Lung microvascular endothelial cell (primary cell): ENCODE measurements at regions not wholly inside any gene's neighbourhood (a gene's known extent, or its start where the extent isn't known, plus 50 kb on each side); places are given as distances from the start of the nearest gene placed in this dataset.

Experiments used
- DNase-seq, 2 donors: peaks; one replicate each; pipeline versions ENCODE4 v3.0.0 to v3.0.0-alpha.2; 2010; ENCODE audit warnings: low read depth in 2 of 2

DNA sequence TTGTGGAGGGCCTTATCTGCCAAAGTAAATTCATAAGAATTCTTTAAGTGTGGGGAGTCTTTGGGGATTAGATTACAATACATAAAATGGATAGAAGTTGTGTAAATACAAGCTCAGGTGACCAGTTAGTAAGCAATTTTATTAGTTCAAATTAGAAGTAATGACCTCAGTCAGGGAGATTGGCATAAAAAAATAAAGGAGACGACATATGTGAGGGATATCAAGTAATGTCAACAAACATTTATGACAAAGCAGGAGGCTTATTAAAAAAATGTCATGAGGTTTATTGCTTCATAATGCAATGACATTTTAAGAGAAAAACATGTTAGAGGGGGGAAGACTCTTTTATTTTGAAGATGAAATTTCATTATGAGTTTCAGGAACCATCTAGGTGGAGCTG is 1137.0 kb upstream of the PHF14 start:
- no peak for DNase-seq

DNA sequence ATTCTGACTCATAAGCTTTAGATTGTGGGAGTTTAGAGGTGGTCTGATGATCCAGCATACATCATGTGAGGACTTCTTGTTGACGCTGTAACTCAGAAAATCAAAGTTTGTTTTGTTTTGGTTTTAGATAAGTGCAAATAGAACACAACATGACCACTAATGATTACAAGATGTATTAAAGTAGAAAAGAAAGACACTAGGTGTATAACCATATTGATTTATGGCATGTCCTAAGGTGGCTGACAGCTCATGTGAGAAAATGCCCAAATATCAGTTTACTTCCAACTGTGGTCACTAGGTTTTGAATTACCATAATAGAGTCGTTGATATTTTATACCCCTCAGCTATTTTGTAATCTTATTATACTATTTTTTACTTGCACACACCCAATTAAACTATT is 1131.4 kb upstream of the PHF14 start:
- DNase-seq, result no peak

DNA sequence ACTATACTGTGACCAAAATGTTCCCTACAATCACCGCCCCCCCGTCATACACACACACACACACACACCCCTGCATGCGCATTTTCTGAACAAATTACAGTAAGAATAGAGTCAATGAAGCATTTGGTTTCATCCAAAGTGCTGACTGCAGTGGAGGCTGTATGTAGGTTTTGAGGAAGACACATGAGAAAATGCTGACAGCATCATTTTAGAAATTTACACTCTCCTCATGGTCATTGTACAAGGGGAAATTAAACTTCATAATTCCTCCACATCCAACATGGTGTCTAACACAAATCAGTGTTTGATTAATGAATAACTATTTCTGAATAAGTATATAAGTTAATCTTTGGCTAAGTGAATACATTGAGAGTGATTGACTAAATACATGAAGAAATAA is 1126.8 kb upstream of the PHF14 start:
- no peak for DNase-seq

DNA sequence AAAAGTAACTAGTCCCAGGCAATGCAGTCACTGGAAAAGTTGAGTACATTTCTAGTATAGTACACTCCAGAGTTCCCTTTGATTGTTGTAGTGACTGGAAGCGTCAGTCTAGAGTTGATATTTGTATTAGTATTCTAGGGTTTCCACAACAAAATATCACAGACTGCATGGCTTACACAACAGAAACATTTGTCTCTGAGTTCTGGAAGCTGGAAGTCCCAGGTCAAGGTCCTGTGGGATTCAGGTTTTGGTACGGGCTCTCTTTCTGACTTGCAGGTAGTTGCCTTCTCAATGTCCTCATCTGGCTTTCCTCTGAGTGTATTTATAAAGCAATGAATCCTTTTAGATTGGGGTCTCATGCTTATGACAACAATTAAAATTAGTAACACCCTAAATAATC is 1119.1 kb upstream of the PHF14 start:
- no peak for DNase-seq

DNA sequence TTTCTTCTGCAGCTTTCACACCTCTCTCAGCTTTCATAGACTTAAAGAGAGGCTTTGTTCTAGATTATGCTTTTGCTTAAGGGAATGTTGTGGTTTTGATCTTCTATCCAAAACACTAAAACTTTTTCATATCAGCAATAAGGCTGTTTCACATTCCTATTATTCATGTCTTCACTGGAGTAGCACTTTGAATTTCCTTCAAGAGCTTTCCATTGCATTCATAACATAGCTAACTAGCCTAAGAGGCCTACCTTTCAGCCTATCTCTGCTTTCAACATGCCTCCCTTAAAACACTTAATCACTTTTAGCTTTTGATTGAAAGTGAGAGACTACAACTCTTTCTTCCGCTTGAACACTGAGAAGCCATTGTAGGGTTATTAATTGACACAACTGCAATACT is 1117.0 kb upstream of the PHF14 start:
- no peak for DNase-seq

DNA sequence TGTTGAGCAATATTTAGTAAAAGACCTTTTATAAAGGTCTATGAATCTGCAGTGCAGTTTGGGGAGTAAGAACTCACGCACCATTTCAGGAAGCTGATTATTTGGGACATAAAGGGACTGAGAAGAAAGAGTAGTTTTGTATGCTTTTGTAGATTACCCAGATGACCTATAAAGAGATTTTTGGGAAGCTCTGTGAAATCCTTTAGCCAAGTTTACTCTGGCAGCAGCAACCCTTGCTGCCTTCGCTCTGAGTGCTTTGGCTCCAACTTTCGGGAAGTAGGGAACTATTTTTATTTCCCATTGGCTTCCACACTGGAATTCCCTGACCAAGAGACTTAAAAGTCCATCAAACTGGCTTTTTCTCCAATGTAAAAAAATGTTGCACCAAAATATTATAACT is 1110.1 kb upstream of the PHF14 start:
- DNase-seq, result no peak

DNA sequence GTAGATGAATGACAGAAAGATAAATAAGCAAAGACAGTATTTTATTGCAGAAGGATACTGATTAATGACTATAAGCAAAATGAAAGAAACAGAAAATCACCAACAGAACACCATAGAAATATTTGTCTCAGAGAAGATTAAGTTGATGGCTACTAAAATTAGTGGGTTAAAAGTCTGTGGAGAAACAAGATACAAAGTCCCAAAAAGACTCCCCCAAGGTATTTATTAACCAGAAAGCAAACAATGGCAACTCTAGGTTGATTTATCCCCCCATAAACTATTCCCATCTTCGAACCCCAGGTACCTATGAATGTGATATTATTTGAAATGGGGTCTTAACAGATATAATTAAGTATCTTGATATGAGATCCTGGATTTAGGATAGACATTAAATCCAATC is 1104.5 kb upstream of the PHF14 start:
- no peak for DNase-seq

DNA sequence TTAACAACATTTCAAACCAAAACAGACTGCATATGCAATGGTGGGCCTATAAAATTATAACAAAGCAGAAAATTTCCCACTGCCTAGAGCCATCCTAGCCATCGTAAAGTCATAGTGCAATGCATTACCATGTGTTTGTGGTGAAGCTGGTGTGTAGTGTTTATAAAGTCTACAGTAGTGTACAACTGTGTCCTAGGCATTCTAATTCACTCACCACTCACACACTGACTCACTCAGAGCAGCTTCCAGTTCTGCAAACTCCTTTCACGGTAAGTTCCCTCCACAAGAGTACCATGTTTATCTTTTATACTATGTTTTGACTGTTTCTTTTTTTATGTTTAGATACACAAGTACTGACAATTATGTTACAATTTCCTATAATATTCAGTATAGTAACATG is 1104.1 kb upstream of the PHF14 start:
- DNase-seq, result no peak

DNA sequence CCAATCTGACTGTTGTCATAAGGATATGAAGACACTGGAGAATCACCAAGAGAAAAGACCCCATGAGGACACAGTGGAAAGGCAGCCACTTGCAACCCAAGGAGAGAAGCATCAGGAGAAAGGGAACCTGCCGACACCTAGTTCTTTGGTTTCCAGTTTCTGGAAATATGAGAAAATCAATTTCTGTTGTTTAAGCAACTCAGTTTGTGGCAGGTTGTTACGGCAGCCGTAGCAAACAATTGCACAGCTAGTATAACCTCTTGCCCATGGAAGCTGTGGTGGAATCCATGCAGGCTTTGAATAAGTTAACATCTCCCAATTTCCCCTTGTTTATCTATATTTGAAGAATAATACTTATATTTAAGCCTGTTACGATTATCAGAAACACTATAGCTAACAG is 1103.0 kb upstream of the PHF14 start:
- DNase-seq, result no peak

DNA sequence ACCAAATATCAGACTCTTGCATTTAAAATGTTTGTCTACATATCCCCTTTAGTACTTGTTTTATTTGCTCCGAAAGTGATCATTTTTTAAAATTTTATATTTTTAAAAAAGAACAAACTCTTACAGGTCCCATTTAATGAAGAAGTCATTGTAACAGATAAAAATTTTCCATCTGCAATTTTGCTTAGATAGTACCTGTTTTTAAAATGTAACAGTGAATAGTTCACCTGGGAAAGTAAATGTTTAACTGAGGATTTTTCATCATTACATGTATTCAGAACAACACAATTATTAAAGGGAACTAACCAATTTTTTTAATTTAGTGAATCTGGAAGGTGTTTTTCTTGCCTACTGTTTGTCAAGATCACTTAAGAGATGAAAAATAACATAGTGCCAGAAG is 1099.5 kb upstream of the PHF14 start:
- DNase-seq, result no peak

DNA sequence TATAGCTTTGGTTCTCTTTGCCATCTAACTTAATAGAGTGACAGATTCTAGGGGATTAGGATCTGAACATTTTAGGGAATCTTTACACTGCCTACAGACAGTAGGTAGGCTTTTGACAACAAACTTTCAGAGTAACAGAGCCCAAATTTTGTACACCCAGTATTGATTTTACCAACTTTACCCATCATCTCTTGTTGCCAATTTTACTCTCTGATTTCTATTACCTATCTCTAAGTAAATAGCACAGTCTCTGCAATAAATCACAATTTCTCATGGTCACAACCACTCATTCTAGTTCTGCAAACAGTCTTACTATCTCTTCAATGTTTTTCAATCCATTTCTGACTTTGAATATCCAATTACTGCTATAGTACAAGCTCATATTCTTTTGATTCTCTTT is 1097.6 kb upstream of the PHF14 start:
- no peak for DNase-seq

DNA sequence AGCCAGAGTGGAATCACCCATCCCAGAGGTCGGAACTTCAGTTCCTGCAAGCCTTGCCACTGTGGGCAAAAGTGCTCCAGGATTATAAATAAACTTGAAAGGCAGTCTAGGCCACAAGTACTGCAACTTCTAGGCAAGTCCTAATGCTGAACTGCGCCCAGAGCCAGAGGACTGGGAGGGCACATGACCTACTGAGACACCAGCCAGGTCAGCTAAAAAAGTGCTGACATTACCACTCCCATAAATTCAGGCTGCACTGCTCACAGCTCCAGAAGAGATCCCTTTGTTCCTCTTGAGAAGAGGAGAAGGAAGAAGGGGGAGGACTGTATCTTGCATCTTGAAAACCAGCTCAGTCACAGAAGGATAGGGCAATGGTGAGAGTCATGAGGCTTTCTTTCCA is 1084.1 kb upstream of the PHF14 start:
- DNase-seq, result no peak

DNA sequence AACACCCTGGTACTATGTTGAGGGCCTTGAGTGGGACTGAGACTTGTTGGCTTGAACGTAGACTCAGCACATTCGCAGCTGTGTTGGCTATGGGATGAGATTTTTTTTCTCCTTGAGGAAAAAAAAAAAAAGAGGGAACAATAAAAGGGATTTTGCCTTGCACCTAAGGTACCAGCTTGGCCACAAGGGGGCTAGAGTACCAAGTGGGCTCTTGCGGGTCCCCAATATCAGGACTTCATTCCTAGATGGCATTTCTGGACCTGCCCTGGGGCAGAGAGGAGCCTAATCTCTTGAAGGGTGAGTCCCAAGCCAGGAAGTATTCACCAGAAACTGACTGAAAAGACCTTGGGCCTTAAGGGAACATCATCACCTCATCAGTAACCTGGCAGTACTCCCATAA is 1083.6 kb upstream of the PHF14 start:
- no peak for DNase-seq

DNA sequence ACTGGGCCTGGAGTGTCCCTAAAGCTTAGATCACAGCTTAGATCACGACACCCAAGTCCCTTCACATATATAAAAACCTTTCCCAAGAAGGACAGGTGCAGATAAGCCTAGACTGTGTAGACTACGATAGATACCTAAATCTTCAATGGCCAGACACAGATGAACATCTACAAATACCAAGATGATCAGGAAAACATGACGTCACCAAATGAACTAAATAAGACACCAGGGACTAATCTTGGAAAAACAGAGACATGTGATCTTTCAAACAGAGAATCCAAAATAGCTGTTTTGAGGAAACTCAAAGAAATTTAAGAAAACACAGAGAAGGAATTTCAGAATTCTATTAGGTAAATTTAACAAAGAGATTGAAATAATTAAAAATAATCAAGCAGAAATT is 1082.6 kb upstream of the PHF14 start:
- no peak for DNase-seq

DNA sequence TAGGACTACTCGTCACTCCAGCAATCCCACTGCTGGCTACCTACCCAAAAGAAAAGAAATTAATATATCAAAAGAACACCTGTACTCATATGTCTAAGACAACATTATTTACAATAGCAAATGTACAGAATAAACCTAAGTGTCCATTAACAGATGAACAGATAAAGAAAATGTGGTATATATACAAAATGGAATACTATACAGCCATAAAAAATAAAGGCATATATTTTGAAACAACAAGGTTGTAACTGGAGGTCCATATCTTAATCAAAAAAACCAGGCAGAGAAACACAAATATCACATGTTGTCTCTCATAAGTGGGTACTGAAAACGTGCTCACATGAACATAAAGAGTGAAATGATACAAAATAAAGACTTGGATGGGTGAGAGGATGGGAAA is 1073.3 kb upstream of the PHF14 start:
- no peak for DNase-seq

DNA sequence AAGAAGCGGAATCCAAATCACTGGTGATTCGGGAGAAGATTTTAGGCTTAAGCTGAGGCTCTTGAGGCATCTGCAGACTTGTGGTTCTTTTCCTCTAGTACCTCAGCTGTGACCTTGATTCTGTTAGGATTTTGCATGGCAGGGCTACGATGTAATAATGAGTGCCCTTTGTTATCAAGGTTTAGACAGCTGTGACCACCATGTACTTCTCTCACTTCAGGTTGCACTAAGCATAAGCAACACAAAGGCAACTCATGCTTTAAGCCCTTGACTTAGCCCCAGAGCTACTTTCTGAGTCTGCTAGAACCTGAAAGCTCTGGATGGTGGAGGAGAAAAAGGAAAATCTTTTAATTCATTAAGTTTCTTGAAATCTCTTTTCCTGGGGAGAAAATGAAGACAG is 1052.3 kb upstream of the PHF14 start:
- no peak for DNase-seq

DNA sequence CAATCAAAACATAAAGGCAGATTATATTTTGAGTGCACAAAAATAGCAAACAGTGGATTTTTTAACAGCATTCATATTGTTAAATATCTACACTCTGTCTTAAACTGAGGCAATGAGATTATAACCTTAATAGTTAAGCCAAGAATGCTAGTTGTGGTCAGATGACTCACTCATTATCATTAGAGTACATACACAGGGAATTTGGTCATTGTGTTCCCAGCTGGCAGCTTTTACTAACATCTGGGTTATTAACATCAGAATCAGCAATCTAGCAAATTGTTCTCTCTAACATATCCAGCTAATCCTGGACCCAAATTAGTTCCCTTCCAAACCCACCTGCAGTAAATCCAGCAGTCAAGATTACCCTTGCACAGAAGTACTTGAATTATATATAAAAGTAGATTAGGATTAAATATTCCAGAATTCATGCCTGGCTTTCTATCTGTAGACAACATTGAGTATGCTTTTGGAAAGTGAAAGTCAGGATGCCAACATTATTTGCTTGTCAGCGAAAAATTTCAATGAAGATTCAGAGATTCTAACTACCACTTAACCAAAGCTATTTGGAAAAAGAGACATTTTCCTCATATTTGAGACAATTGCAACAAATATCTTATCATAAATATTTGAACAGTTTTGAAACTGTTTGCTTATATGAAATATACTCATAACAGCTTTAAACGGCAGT is 1035.6 kb upstream of the PHF14 start:
- DNase-seq, result no peak

DNA sequence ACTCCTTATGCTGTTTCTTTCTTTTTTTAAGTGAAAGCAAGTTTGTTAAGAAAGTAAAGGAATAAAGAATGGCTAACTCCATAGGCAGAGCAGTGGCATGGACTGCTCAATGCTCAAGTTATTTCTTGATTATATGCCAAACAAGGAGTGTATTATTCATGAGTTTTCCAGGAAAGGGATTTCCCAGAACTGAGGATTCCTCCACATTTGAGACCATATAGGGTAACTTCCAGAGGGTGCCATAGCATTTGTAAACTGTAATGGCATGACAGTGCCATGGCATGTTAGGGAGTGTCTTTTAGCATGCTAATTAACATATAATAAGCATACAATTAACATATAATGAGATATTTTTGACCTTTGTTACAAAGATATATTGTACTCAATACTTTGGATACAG is 1034.5 kb upstream of the PHF14 start:
- no peak for DNase-seq

DNA sequence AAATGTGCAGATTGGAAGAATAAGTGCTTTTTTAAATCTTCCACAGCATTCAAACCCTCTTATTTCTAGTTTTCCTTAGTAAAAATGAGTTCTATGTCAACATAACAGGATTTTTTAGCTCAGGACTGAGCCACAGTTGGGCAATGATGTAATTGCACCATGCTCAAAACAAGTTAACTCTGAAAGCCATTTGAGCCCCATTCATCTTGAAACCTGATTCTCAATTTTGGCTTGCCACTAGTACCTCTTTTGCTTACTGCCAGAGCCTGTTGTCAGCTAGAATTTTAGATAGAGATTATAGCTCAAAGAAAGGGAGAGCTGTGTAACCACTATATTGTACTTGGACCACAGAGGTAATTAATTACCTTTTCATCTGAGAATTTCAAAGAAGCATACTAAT is 1028.5 kb upstream of the PHF14 start:
- no peak for DNase-seq

DNA sequence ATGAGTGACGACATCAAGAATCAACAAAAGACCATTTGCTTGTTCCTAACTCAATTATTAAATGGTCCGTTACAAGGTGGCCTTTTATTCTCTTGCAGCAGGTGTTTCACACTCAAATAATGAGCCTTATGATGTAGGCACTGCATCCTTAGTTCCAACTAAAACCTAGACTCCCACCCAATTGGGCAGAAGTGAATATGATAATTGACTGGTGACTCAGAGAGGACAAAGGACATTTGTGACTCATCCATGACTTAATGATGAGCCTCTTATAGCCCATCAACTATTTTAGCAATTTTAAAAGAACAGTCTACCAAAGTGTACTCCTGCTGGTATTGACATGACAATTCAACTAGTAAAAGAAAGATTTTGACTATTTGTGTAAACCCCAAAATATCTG is 1027.8 kb upstream of the PHF14 start:
- DNase-seq, result no peak

DNA sequence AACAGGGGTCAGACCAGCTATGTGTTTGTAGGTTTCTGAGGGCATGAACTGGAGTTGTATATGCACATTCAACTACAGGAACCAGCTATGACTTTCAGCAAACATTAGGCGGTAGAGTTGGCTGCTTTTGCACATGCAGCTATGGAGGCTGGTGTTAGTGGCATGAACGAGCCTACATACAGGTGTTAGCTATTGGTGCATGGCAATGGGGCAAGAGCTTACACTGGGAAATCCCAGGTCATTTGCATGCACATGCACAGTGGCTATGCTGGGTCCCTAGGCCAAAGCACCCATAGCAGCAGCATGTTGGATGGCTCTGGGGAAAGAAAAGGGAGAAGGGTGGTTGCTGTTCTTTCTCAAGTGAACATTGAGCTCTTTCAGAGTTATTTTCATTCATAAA is 1018.5 kb upstream of the PHF14 start:
- DNase-seq, result no peak

DNA sequence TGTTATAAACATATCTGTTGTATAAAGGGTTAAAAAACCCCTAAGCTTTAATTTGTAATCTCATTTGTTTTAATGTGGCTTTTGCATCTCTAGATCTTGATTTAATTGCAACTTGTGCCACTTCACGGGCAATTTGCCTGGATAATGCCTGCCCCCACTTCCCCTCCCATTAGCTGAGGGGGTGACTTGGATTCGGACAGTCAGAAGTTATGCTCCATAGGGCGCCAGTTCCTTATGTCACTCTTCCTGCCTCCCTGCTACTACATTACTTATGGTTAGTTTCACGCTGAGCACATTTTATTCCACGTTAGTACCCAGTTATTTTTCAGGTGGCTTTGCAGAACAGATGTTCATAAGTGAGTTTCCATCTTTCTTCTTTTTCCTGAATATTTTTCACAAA is 1015.2 kb upstream of the PHF14 start:
- no peak for DNase-seq

DNA sequence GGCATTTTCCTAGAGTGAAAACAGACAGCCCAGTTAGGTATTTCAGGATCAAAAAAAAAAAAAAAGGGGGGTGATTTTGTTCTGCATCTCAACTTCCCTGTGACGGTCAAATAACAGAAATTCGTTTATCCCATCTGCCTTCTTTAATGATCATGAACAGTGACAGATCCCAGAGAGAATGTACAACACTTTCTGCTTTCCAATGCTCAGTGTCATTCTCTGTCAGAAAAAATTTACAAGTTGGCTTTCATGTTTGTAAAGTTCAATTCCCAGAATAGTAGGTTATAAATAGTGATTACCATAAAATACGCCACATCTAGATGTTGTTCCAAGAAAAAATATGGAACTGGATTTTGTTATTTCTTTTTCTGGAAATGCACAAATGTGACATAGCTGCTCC is 1013.2 kb upstream of the PHF14 start:
- no peak for DNase-seq

DNA sequence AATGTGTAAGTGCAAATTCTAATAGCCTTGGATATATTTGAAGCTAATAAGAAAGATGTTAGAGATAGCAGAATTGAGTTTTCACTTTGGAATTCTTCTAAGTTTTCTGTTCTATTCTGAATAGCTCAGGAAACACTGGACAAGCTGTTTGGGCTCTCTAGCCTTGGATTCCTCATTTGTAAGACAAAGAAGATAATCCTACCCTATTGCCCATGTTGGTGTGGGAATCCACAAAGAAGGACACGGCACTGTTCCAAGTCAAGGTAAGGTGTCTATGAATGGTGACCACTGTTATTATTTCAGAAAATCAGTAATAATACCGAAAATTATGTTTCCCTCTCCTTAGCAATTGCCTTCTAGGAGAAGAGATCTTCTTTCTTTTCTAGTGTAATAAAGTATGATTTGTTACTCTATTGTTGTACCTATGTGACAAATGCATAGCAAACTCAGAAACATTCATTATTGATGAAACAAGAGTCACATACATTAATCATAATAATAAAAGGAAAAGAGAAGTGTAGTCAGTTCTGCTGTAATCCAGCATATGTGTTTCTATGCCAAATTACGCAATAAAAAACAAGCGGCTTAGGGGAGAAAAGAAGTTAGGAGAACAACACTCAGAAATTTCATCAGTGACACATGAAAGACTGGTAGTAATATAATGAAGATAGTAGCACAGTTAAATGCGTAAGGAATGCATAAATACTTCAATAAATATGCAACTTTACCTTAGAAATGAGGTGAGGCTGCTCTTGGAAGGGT is 1012.3 kb upstream of the PHF14 start:
- DNase-seq, result no peak
